ENCODE measurements at regions not wholly inside any gene's neighbourhood (a gene's known extent, or its start where the extent isn't known, plus 50 kb on each side); places are given as distances from the start of the nearest gene placed in this dataset.
A peak's percentile ranks its signal among the peaks of the same experiment; 100 is the strongest.

DNA sequence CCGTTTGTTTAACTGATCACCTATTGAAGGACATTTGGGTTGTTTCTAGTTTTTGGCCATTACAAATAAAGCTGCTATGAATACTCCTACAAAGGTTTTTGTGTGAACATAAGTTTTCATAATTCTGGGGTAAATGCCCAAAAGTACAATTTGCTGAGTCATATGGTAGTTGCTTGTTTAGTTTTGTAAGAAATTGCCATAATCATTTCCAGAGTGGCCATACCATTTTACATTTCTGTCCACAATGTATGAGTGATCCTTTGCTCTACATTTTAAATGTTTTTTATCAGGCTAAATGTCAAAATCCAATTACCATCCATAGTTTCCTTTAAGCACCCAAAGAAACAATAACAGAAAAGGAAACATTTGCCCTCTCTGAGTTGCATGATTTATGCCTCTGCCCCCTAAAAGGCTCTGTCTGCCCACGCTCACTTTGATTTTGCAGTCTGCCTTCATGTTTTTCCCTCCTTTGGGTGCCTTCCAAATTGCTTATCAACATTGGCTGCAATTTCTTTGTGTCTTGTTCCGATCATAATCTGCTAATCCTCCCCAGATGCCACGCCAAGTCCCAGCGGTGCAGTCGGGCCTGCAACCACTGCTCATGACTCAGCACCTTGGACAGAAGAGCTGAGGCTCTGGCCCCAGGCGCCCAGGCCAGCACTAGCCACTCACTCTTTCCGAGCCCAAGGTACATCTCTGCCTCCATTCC is 339.2 kb downstream of the PIK3R1 start (continued):
- TF ChIP-seq PATZ1 (CRISPR knock-in tag; IDR thresholded peaks at IDR 0.05; ENCODE audit: borderline replicate concordance) (no peak), ZNF668 (CRISPR knock-in tag; IDR thresholded peaks at IDR 0.05) (no peak), KDM2B (CRISPR knock-in tag; IDR thresholded peaks at IDR 0.05) (no peak), CTBP1 (IDR thresholded peaks at IDR 0.05; ENCODE audit: borderline replicate concordance) (peak; percentile 58; the same call in 1 of the 2 replicates), NFRKB (IDR thresholded peaks at IDR 0.05; ENCODE audit: low read depth) (no peak), DNMT1 (IDR thresholded peaks at IDR 0.05) (no peak), ZNF79 (CRISPR knock-in tag; IDR thresholded peaks at IDR 0.05; ENCODE audit: low read depth) (no peak), TAL1 (IDR thresholded peaks at IDR 0.05) (peak; percentile 49), ARID3A (IDR thresholded peaks at IDR 0.05; ENCODE audit: borderline replicate concordance, low read depth, low read length) (no peak), ZEB2 (IDR thresholded peaks at IDR 0.05) (no peak), ZFPM2 (CRISPR knock-in tag; IDR thresholded peaks at IDR 0.05) (no peak), NCOA1 (IDR thresholded peaks at IDR 0.05; ENCODE audit: low read depth) (0 out of 2 replicates have a peak, but pooled peaks have one; percentile 25), ZNF140 (CRISPR knock-in tag; IDR thresholded peaks at IDR 0.05) (no peak), ZNF518B (CRISPR knock-in tag; IDR thresholded peaks at IDR 0.05) (no peak), C11orf30 (IDR thresholded peaks at IDR 0.05; ENCODE audit: low read depth) (peak; percentile 85), MEIS2 (IDR thresholded peaks at IDR 0.05; ENCODE audit: partially characterized antibody) (peak; percentile 58), BRD4 (IDR thresholded peaks at IDR 0.05) (no peak), GATAD2A (IDR thresholded peaks at IDR 0.05) (no peak), RNF2 (IDR thresholded peaks at IDR 0.05) (no peak), HDAC1 (IDR thresholded peaks at IDR 0.05) (peak in 1 of 2 experiments; percentile 55; a peak in 1 of 4 replicates), HDGF (IDR thresholded peaks at IDR 0.05) (no peak), MIER1 (IDR thresholded peaks at IDR 0.05; ENCODE audit: low read depth) (peak; percentile 85)
- TF ChIP-seq, protein P1, sequence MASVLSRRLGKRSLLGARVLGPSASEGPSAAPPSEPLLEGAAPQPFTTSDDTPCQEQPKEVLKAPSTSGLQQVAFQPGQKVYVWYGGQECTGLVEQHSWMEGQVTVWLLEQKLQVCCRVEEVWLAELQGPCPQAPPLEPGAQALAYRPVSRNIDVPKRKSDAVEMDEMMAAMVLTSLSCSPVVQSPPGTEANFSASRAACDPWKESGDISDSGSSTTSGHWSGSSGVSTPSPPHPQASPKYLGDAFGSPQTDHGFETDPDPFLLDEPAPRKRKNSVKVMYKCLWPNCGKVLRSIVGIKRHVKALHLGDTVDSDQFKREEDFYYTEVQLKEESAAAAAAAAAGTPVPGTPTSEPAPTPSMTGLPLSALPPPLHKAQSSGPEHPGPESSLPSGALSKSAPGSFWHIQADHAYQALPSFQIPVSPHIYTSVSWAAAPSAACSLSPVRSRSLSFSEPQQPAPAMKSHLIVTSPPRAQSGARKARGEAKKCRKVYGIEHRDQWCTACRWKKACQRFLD (CRISPR knock-in tag; IDR thresholded peaks at IDR 0.05) = no peak

Measured in K562 (cell line).